ENCODE measurements at regions not wholly inside any gene's neighbourhood (a gene's known extent, or its start where the extent isn't known, plus 50 kb on each side); places are given as distances from the start of the nearest gene placed in this dataset.

GRCh38 chr17:79519601-79520000 is 91.2 kb downstream of the RBFOX3 start:
- H3K9me3 ChIP-seq (ENCODE audit: low read length), result no peaks in the 10 kb centered on the region
- ChIA-PET CTCF (ENCODE audit: low intra/inter-chr PET ratio, low total read pairs) (no interaction called here), POLR2A (no interaction called here)
- no peaks in the 10 kb centered on the region for H3K79me2 ChIP-seq (ENCODE audit: insufficient read depth, low read length)
- H3K27ac ChIP-seq (ENCODE audit: extremely low read length, insufficient read depth, low read length), result no peak overlapping the region
- H3K4me2 ChIP-seq (ENCODE audit: low read depth, low read length), result no peak overlapping the region
- H3K9ac ChIP-seq (ENCODE audit: insufficient read depth, low read depth, low read length), result no peak overlapping the region
- no peaks in the 10 kb centered on the region for H3K36me3 ChIP-seq (replicated peaks in 1 of 2; ENCODE audit: control insufficient read depth in 1 of 2, insufficient read depth in 2 of 2, low read length in 2 of 2)
- H2AFZ ChIP-seq (ENCODE audit: low read length), result no peak overlapping the region
- FAIRE-seq (no peak), DNase-seq (ENCODE audit: low spot score) (no peak), ATAC-seq (no peak)
- WGBS (ENCODE audit: low lambda C conversion rate), result 5% methylated on average over 4 of the region's 11 CpGs
- no peak overlapping the region for H3K4me3 ChIP-seq (replicated peaks in 1 of 3; ENCODE audit: insufficient read depth in 1 of 3, low read depth in 2 of 3, low read length in 3 of 3)
- H3K4me1 ChIP-seq (ENCODE audit: insufficient read depth, low read length), result no peaks in the 10 kb centered on the region
- intact Hi-C loops (cut with micrococcal nuclease; ENCODE audit: unreplicated experiment) (loop anchor here (2.0 kb wide), 1 partner anchor 29 kb away; no protein-coding TSS in a partner anchor), in situ Hi-C loops (cut with HindIII; ENCODE audit: extremely low pct_ligation_motif_present, low pct_unique_long_range_greater_than_20kb) (no loop called here)
- BruUV-seq (replicated peaks), result no TSS peak
- TF ChIP-seq CEBPB (IDR thresholded peaks at IDR 0.05; ENCODE audit: borderline replicate concordance, low read depth, low read length), result no peak
- no peak for TF ChIP-seq ZNF839 (CRISPR knock-in tag; IDR thresholded peaks at IDR 0.05; ENCODE audit: borderline replicate concordance)
- TF ChIP-seq TCF12 (IDR thresholded peaks at IDR 0.05), result no peak
- no peak for TF ChIP-seq TCF12 (CRISPR knock-in tag; IDR thresholded peaks at IDR 0.05)
- TF ChIP-seq TARDBP (CRISPR knock-in tag; IDR thresholded peaks at IDR 0.05), result no peak
- TF ChIP-seq CERS6 (CRISPR knock-in tag; IDR thresholded peaks at IDR 0.05), result no peak
- no peak for TF ChIP-seq MTA3 (CRISPR knock-in tag; IDR thresholded peaks at IDR 0.05)
- TF ChIP-seq USF2 (IDR thresholded peaks at IDR 0.05; ENCODE audit: low read depth, low read length), result no peak
- no peak for TF ChIP-seq USF2 (CRISPR knock-in tag; IDR thresholded peaks at IDR 0.05; ENCODE audit: borderline replicate concordance)
- no peak for TF ChIP-seq ZNF275 (CRISPR knock-in tag; IDR thresholded peaks at IDR 0.05; ENCODE audit: borderline replicate concordance)
- TF ChIP-seq ZNF616 (CRISPR knock-in tag; IDR thresholded peaks at IDR 0.05; ENCODE audit: low read depth), result no peak
- TF ChIP-seq ZNF761 (CRISPR knock-in tag; conservative IDR thresholded peaks at IDR 0.05), result no peak
- no peak for TF ChIP-seq ZFX (CRISPR knock-in tag; IDR thresholded peaks at IDR 0.05; ENCODE audit: low read depth)
- no peaks in the 10 kb centered on the region; the same call in 1 of the 2 replicates for H4K20me1 ChIP-seq (ENCODE audit: insufficient read depth, low read length)
- H3K27me3 ChIP-seq (ENCODE audit: control insufficient read depth in 1 of 2, insufficient read depth in 2 of 2, low read length in 2 of 2), result peaks cover 39 to 95% of the 10 kb centered on the region in 2 experiments

Measured in HepG2 (cell line).